H1 (cell line): ENCODE measurements at regions not wholly inside any gene's neighbourhood (a gene's known extent, or its start where the extent isn't known, plus 50 kb on each side); places are given as distances from the start of the nearest gene placed in this dataset.

Source experiments
- CTCF ChIA-PET: fragments of 300-600 bp; sonication (Branson Sonifier 250); formaldehyde crosslinking; loops from one replicate; lab custom pipeline; 2021; ENCODE audit not compliant: partially characterized antibody; lab: Charles Lee
- POLR2A ChIA-PET: fragments of 300-600 bp; sonication (Branson Sonifier 250); formaldehyde crosslinking; loops from one replicate; lab custom pipeline; 2021; ENCODE audit warnings: inconsistent platforms; ENCODE audit not compliant: partially characterized antibody; lab: Charles Lee
- DNase-seq, 2 experiments: peaks; one replicate each; pipeline versions ENCODE4 v3.0.0 to v3.0.0-alpha.2; 2010 to 2022; ENCODE audit warnings: low spot score in 2 of 2, low read depth in 1 of 2, mixed read lengths in 1 of 2
- FAIRE-seq: peaks from 2 replicates; lab custom pipeline; 2011; peaks lifted over from hg19 to GRCh38; lab: Jason Lieb, UNC
- H2AFZ ChIP-seq: 2 replicates; pipeline ENCODE4 v1.8.1; 2012; ENCODE audit warnings: low read length, inconsistent platforms
- H2AK5ac ChIP-seq: 2 replicates; pipeline ENCODE4 v1.6.1; 2013; ENCODE audit warnings: low read depth, low read length
- H2BK120ac ChIP-seq: replicated peaks from 2 replicates; pipeline ENCODE3; 2013; ENCODE audit warnings: low read depth, low read length, inconsistent platforms
- H2BK12ac ChIP-seq: 2 replicates; pipeline ENCODE4 v1.6.1; 2013; ENCODE audit warnings: low read depth, low read length
- H2BK15ac ChIP-seq: 2 replicates; pipeline ENCODE4 v1.6.1; 2013; ENCODE audit warnings: low read length
- H2BK20ac ChIP-seq: 2 replicates; pipeline ENCODE4 v1.6.1; 2013; ENCODE audit warnings: low read length
- H2BK5ac ChIP-seq: 2 replicates; pipeline ENCODE4 v1.6.1; 2013; ENCODE audit warnings: low read depth, low read length
- H3K14ac ChIP-seq: 2 replicates; pipeline ENCODE4 v1.6.1; 2013; ENCODE audit warnings: inconsistent platforms; ENCODE audit not compliant: insufficient read length
- H3K18ac ChIP-seq: 2 replicates; pipeline ENCODE4 v1.6.1; 2013; ENCODE audit warnings: low read length; ENCODE audit errors: extremely low read depth
- H3K23ac ChIP-seq: 2 replicates; pipeline ENCODE4 v1.6.1; 2013; ENCODE audit warnings: inconsistent platforms; ENCODE audit not compliant: insufficient read length
- H3K23me2 ChIP-seq: 2 replicates; pipeline ENCODE4 v1.6.1; 2013; ENCODE audit warnings: low read depth, low read length
- H3K27ac ChIP-seq: 2 replicates; pipeline ENCODE4 v1.6.1; 2011; ENCODE audit warnings: low read depth, low read length, inconsistent platforms
- H3K27me3 ChIP-seq, 4 experiments: replicated peaks in 1 of 4; 1 replicate in 1 of 4; 2 replicates in 3 of 4; pipeline versions ENCODE4 v1.6.1 to v1.8.1; 2011 to 2013; ENCODE audit warnings: low read length in 3 of 4, mild to moderate bottlenecking in 3 of 4, inconsistent platforms in 2 of 4, mixed read lengths in 2 of 4, moderate library complexity in 1 of 4; ENCODE audit not compliant: control insufficient read depth in 3 of 4, insufficient read depth in 3 of 4; ENCODE audit errors: extremely low read depth in 1 of 4
- H3K36me3 ChIP-seq, 4 experiments: 2 replicates each; pipeline versions ENCODE4 v1.6.1 to v1.8.1; 2011 to 2013; ENCODE audit warnings: mild to moderate bottlenecking in 4 of 4, low read length in 3 of 4, moderate library complexity in 2 of 4, control low read depth in 1 of 4, inconsistent platforms in 1 of 4; ENCODE audit not compliant: insufficient read depth in 4 of 4, control insufficient read depth in 2 of 4
- H3K4ac ChIP-seq: replicated peaks from 2 replicates; pipeline ENCODE3; 2013; ENCODE audit warnings: low read length, low read depth, mixed read lengths, inconsistent platforms; ENCODE audit not compliant: insufficient read length
- H3K4me1 ChIP-seq, 4 experiments: replicated peaks in 1 of 4; 1 replicate in 1 of 4; 2 replicates in 3 of 4; pipeline versions ENCODE4 v1.6.1 to v1.8.1; 2011 to 2013; ENCODE audit warnings: low read length in 3 of 4, inconsistent platforms in 2 of 4, mixed read lengths in 1 of 4; ENCODE audit not compliant: insufficient read depth in 4 of 4, control insufficient read depth in 3 of 4
- H3K4me2 ChIP-seq, 2 experiments: 2 replicates each; pipeline versions ENCODE4 v1.6.1 to v1.8.1; 2011 to 2013; ENCODE audit warnings: low read depth in 2 of 2, low read length in 2 of 2, control low read depth in 1 of 2, inconsistent platforms in 1 of 2, mild to moderate bottlenecking in 1 of 2; ENCODE audit not compliant: insufficient read depth in 1 of 2
- H3K4me3 ChIP-seq, 4 experiments: fragments of 200-600, 300-600 bp in 1 of 4; sonication (generic), shearing (Covaris generic), sonication (Bioruptor Twin) in 1 of 4; 2 replicates each; pipeline versions ENCODE4 v1.5.1 to v1.8.1; 2011 to 2016; ENCODE audit warnings: low read length in 4 of 4, low read depth in 3 of 4, control low read depth in 2 of 4, inconsistent platforms in 2 of 4, mild to moderate bottlenecking in 2 of 4, mixed read lengths in 1 of 4, moderate library complexity in 1 of 4; ENCODE audit not compliant: insufficient read depth in 2 of 4; ENCODE audit errors: extremely low read depth in 1 of 4
- H3K56ac ChIP-seq: replicated peaks from 2 replicates; pipeline ENCODE3; 2013; ENCODE audit warnings: low read depth, mild to moderate bottlenecking, mixed read lengths, low read length, inconsistent platforms; ENCODE audit not compliant: insufficient read length
- H3K79me1 ChIP-seq: 2 replicates; pipeline ENCODE4 v1.6.1; 2013; ENCODE audit warnings: low read depth, low read length, control low read depth
- H3K79me2 ChIP-seq, 2 experiments: 2 replicates each; pipeline versions ENCODE4 v1.6.1 to v1.8.1; 2012 to 2013; ENCODE audit warnings: low read length in 2 of 2, mild to moderate bottlenecking in 2 of 2, inconsistent platforms in 1 of 2; ENCODE audit not compliant: insufficient read depth in 2 of 2, control insufficient read depth in 1 of 2
- H3K9ac ChIP-seq, 4 experiments: replicated peaks in 1 of 4; 1 replicate in 1 of 4; 2 replicates in 3 of 4; pipeline versions ENCODE4 v1.6.1 to v1.8.1; 2011 to 2013; ENCODE audit warnings: low read depth in 3 of 4, low read length in 3 of 4, control low read depth in 2 of 4, mild to moderate bottlenecking in 2 of 4, moderate library complexity in 2 of 4, inconsistent platforms in 1 of 4; ENCODE audit errors: extremely low read depth in 1 of 4
- H3K9me3 ChIP-seq, 2 experiments: 2 replicates each; pipeline versions ENCODE4 v1.6.1 to v1.8.1; 2012 to 2013; ENCODE audit warnings: mild to moderate bottlenecking in 2 of 2, moderate library complexity in 2 of 2, control low read depth in 1 of 2, inconsistent platforms in 1 of 2, low read depth in 1 of 2, low read length in 1 of 2, mixed read lengths in 1 of 2; ENCODE audit not compliant: insufficient read depth in 2 of 2
- H4K20me1 ChIP-seq, 2 experiments: replicated peaks in 1 of 2; 2 replicates each; pipeline versions ENCODE3 to v1.8.1; 2011 to 2013; ENCODE audit warnings: inconsistent platforms in 2 of 2, low read length in 2 of 2, mild to moderate bottlenecking in 1 of 2; ENCODE audit not compliant: insufficient read depth in 2 of 2, control insufficient read depth in 1 of 2
- H4K5ac ChIP-seq: 2 replicates; pipeline ENCODE4 v1.6.1; 2013; ENCODE audit warnings: low read length, low read depth, mixed read lengths, inconsistent platforms; ENCODE audit not compliant: insufficient read length
- H4K8ac ChIP-seq: 2 replicates; pipeline ENCODE4 v1.8.0; 2013; ENCODE audit warnings: mild to moderate bottlenecking, moderate library complexity, low read length, inconsistent platforms; ENCODE audit not compliant: insufficient read depth; ENCODE audit errors: extremely low read depth
- H4K91ac ChIP-seq: replicated peaks from 2 replicates; pipeline ENCODE3; 2013; ENCODE audit warnings: low read length, mixed read lengths, inconsistent platforms; ENCODE audit not compliant: insufficient read length
- BRCA1 ChIP-seq: IDR thresholded peaks from 2 replicates; pipeline ENCODE4 v1.6.1; 2012; ENCODE audit warnings: low read depth, low read length, improper control_type of control experiment
- CHD2 ChIP-seq: IDR thresholded peaks from 2 replicates; pipeline ENCODE4 v1.6.1; 2012; ENCODE audit warnings: low read length, improper control_type of control experiment
- E2F6 ChIP-seq: IDR thresholded peaks from 2 replicates; pipeline ENCODE4 v1.6.1; 2012; ENCODE audit warnings: inconsistent platforms
- EZH2 ChIP-seq: fragments of 200-600 bp; sonication (generic); IDR thresholded peaks from 2 replicates; pipeline ENCODE4 v1.7.1; 2012; ENCODE audit warnings: low read depth, mild to moderate bottlenecking, moderate library complexity, low read length, inconsistent platforms; ENCODE audit not compliant: severe bottlenecking
- HDAC6 ChIP-seq: IDR thresholded peaks from one replicate; pipeline ENCODE4 v1.7.1; 2012; ENCODE audit warnings: low read depth, mild to moderate bottlenecking, inconsistent platforms, low read length, moderate library complexity
- POLR2A ChIP-seq, 2 experiments: IDR thresholded peaks; 1 replicate in 1 of 2; 2 replicates in 1 of 2; pipeline ENCODE4 v1.6.1; 2011; ENCODE audit warnings: low read depth in 2 of 2, low read length in 2 of 2, mild to moderate bottlenecking in 2 of 2; ENCODE audit errors: control extremely low read depth in 1 of 2
- POLR2AphosphoS5 ChIP-seq: IDR thresholded peaks from 2 replicates; pipeline ENCODE4 v1.6.1; 2011; ENCODE audit warnings: low read depth, low read length
- SP1 ChIP-seq: IDR thresholded peaks from 2 replicates; pipeline ENCODE4 v1.6.1; 2011; ENCODE audit warnings: low read depth, low read length
- SP4 ChIP-seq: IDR thresholded peaks from 2 replicates; pipeline ENCODE4 v1.6.1; 2012; ENCODE audit warnings: low read length, inconsistent platforms
- TAF7 ChIP-seq: optimal IDR thresholded peaks from 2 replicates; pipeline ENCODE3; 2011; ENCODE audit warnings: low read depth, mild to moderate bottlenecking, inconsistent platforms, low read length, moderate library complexity, borderline replicate concordance
- TBP ChIP-seq: IDR thresholded peaks from 2 replicates; pipeline ENCODE4 v1.6.1; 2011; ENCODE audit warnings: low read depth, low read length, improper control_type of control experiment
- TEAD4 ChIP-seq: IDR thresholded peaks from 2 replicates; pipeline ENCODE4 v1.6.1; 2012; ENCODE audit warnings: low read depth, low read length, inconsistent platforms, mixed read lengths
- YY1 ChIP-seq: IDR thresholded peaks from 2 replicates; pipeline ENCODE4 v1.6.1; 2011; ENCODE audit warnings: low read depth, mild to moderate bottlenecking, low read length
- WGBS, 2 experiments: shearing (Covaris generic) in 1 of 2; methylation state at CpG; one replicate each; pipeline versions ENCODE4 v1.1.6 to v1.1.7; 2013 to 2015; ENCODE audit warnings: low lambda C conversion rate in 2 of 2, mixed read lengths in 2 of 2, inconsistent platforms in 1 of 2, low coverage in 1 of 2, missing lambda C conversion rate in 1 of 2; ENCODE audit not compliant: insufficient replicate concordance in 2 of 2, insufficient coverage in 1 of 2, insufficient read length in 1 of 2; ENCODE audit errors: extremely low coverage in 1 of 2, missing lambda C conversion rate in 1 of 2; 5-methylcytosine and 5-hydroxymethylcytosine counted together

- Histone ChIP-seq H2AFZ (no peak overlapping the region), H3K36me3 (no peaks in the 10 kb centered on the region), H3K9me3 (no peaks in the 10 kb centered on the region), H3K9ac (no peak overlapping the region), H3K79me1 (no peaks in the 10 kb centered on the region), H4K91ac (no peak overlapping the region), H3K18ac (no peak overlapping the region), H3K14ac (no peak overlapping the region), H2BK20ac (no peak overlapping the region), H3K27ac (no peak overlapping the region), H3K4me2 (no peak overlapping the region), H2BK15ac (no peak overlapping the region), H4K20me1 (no peaks in the 10 kb centered on the region), H4K8ac (no peak overlapping the region), H4K5ac (no peak overlapping the region), H2BK5ac (no peak overlapping the region), H3K4me3 (no peak overlapping the region), H3K23ac (no peak overlapping the region), H2AK5ac (no peak overlapping the region), H3K23me2 (no peaks in the 10 kb centered on the region), H2BK12ac (no peak overlapping the region), H2BK120ac (no peak overlapping the region), H3K4ac (no peak overlapping the region), H3K4me1 (no peaks in the 10 kb centered on the region), H3K56ac (no peak overlapping the region), H3K79me2 (no peaks in the 10 kb centered on the region), H3K27me3 (no peaks in the 10 kb centered on the region)
- POLR2A ChIA-PET = no interaction called here
- CTCF ChIA-PET = no interaction called here
- FAIRE-seq (no peak), DNase-seq (no peak)
- 70% methylated on average over 1 of the region's 1 CpG; no CpG with 5 or more reads in 1 of the 2 experiments for WGBS, 2 experiments
- TF ChIP-seq BRCA1 = no peak
- no peak for TF ChIP-seq HDAC6
- no peak for TF ChIP-seq EZH2
- no peak for TF ChIP-seq YY1
- TF ChIP-seq SP1 = no peak
- no peak for TF ChIP-seq POLR2AphosphoS5
- TF ChIP-seq E2F6 = no peak
- no peak for TF ChIP-seq CHD2
- no peak for TF ChIP-seq SP4
- TF ChIP-seq POLR2A (IDR thresholded peaks at IDR 0.05; ENCODE audit: control extremely low read depth in 1 of 2, low read depth in 2 of 2, low read length in 2 of 2) = no peak
- TF ChIP-seq TBP = no peak
- TF ChIP-seq TEAD4 = no peak
- no peak for TF ChIP-seq TAF7
These were observed 454.6 kb downstream of the MAGEB5 start for GRCh38 chrX:26670521-26670920.
